ENCODE measurements at regions not wholly inside any gene's neighbourhood (a gene's known extent, or its start where the extent isn't known, plus 50 kb on each side); places are given as distances from the start of the nearest gene placed in this dataset.

- Mint-ChIP-seq H3K27ac (ENCODE audit: low read depth, unreplicated experiment) (no peak overlapping the region), H3K27me3 (ENCODE audit: insufficient read depth, unreplicated experiment) (peaks cover 12% of the 10 kb centered on the region), H3K36me3 (ENCODE audit: insufficient read depth, unreplicated experiment) (no peaks in the 10 kb centered on the region), H3K4me1 (ENCODE audit: insufficient read depth, unreplicated experiment) (peaks cover under 1% of the 10 kb centered on the region), H3K4me3 (ENCODE audit: unreplicated experiment) (no peak overlapping the region), H3K9me3 (ENCODE audit: unreplicated experiment) (no peaks in the 10 kb centered on the region)
- DNase-seq (ENCODE audit: unreplicated experiment) = peak; percentile 14
- POLR2A ChIA-PET = no interaction called here
- no TSS peak for BruUV-seq (replicated peaks)
- CTCF ChIA-PET = no interaction called here
- intact Hi-C loops (cut with micrococcal nuclease) = no loop called here
- no peak for TF ChIP-seq CTCF (IDR thresholded peaks at IDR 0.05; ENCODE audit: unreplicated experiment)
These were observed 102.8 kb upstream of the PFN2 start for GRCh38 chr3:150073513-150073912.

- DNase-seq (ENCODE audit: unreplicated experiment) = no peak
- Mint-ChIP-seq H3K27me3 (ENCODE audit: insufficient read depth, unreplicated experiment) (peaks cover 16% of the 10 kb centered on the region), H3K36me3 (ENCODE audit: insufficient read depth, unreplicated experiment) (no peaks in the 10 kb centered on the region), H3K4me3 (ENCODE audit: unreplicated experiment) (no peak overlapping the region), H3K4me1 (ENCODE audit: insufficient read depth, unreplicated experiment) (no peaks in the 10 kb centered on the region), H3K27ac (ENCODE audit: low read depth, unreplicated experiment) (no peak overlapping the region), H3K9me3 (ENCODE audit: unreplicated experiment) (no peaks in the 10 kb centered on the region)
- intact Hi-C loops (cut with micrococcal nuclease) = no loop called here
- POLR2A ChIA-PET = interaction anchor here (0.9 kb wide), 1 partner anchor 48 kb away, joined by 3 read pairs; no protein-coding TSS in a partner anchor
- no peak for TF ChIP-seq CTCF (IDR thresholded peaks at IDR 0.05; ENCODE audit: unreplicated experiment)
- no TSS peak for BruUV-seq (replicated peaks)
- CTCF ChIA-PET = interaction anchor here (0.8 kb wide), 1 partner anchor 451 kb away, joined by 4 read pairs; no protein-coding TSS in a partner anchor
These were observed 102.3 kb upstream of the PFN2 start for GRCh38 chr3:150073031-150073430.

GRCh38 chr3:150072576-150072975 lies 101.9 kb upstream of the PFN2 start:
- no peaks in the 10 kb centered on the region for H3K36me3 Mint-ChIP-seq (ENCODE audit: insufficient read depth, unreplicated experiment)
- ChIA-PET CTCF (interaction anchor here (0.7 to 0.8 kb wide), 2 partner anchors 80 to 452 kb away, joined by 3 to 4 read pairs; no protein-coding TSS in a partner anchor), POLR2A (interaction anchor here (0.7 to 0.9 kb wide), 2 partner anchors 45 to 47 kb away, joined by 3 read pairs; no protein-coding TSS in a partner anchor)
- BruUV-seq (replicated peaks) = no TSS peak
- peaks cover 21% of the 10 kb centered on the region for H3K27me3 Mint-ChIP-seq (ENCODE audit: insufficient read depth, unreplicated experiment)
- intact Hi-C loops (cut with micrococcal nuclease) = no loop called here
- no peaks in the 10 kb centered on the region for H3K9me3 Mint-ChIP-seq (ENCODE audit: unreplicated experiment)
- no peaks in the 10 kb centered on the region for H3K4me1 Mint-ChIP-seq (ENCODE audit: insufficient read depth, unreplicated experiment)
- no peak for TF ChIP-seq CTCF (IDR thresholded peaks at IDR 0.05; ENCODE audit: unreplicated experiment)
- H3K4me3 Mint-ChIP-seq (ENCODE audit: unreplicated experiment) = no peak overlapping the region
- no peak for DNase-seq (ENCODE audit: unreplicated experiment)
- no peak overlapping the region for H3K27ac Mint-ChIP-seq (ENCODE audit: low read depth, unreplicated experiment)

- H3K36me3 Mint-ChIP-seq (ENCODE audit: insufficient read depth, unreplicated experiment) = no peaks in the 10 kb centered on the region
- H3K4me1 Mint-ChIP-seq (ENCODE audit: insufficient read depth, unreplicated experiment) = no peaks in the 10 kb centered on the region
- H3K4me3 Mint-ChIP-seq (ENCODE audit: unreplicated experiment) = no peak overlapping the region
- no peak for DNase-seq (ENCODE audit: unreplicated experiment)
- intact Hi-C loops (cut with micrococcal nuclease) = no loop called here
- H3K9me3 Mint-ChIP-seq (ENCODE audit: unreplicated experiment) = no peaks in the 10 kb centered on the region
- ChIA-PET POLR2A (no interaction called here), CTCF (interaction anchor here (0.5 kb wide), 1 partner anchor 114 kb away, joined by 3 read pairs; no protein-coding TSS in a partner anchor)
- TF ChIP-seq CTCF (IDR thresholded peaks at IDR 0.05; ENCODE audit: unreplicated experiment) = no peak
- H3K27me3 Mint-ChIP-seq (ENCODE audit: insufficient read depth, unreplicated experiment) = peaks cover 38% of the 10 kb centered on the region
- H3K27ac Mint-ChIP-seq (ENCODE audit: low read depth, unreplicated experiment) = no peak overlapping the region
- no TSS peak for BruUV-seq (replicated peaks)
These were observed 99.6 kb upstream of the PFN2 start for GRCh38 chr3:150070271-150070670.
